ENCODE measurements at regions not wholly inside any gene's neighbourhood (a gene's known extent, or its start where the extent isn't known, plus 50 kb on each side); places are given as distances from the start of the nearest gene placed in this dataset.

GRCh38 chr4:96126227-96126626, 286.3 kb downstream of the PDHA2 start:
- TF ChIP-seq POLR2A (IDR thresholded peaks at IDR 0.05) (no peak), CTCF (IDR thresholded peaks at IDR 0.05) (no peak)

All from body of pancreas (tissue), 4 donors.